GM12874 (cell line): ENCODE measurements at regions not wholly inside any gene's neighbourhood (a gene's known extent, or its start where the extent isn't known, plus 50 kb on each side); places are given as distances from the start of the nearest gene placed in this dataset.

Experiments
- CTCF ChIP-seq: IDR thresholded peaks from 2 replicates; pipeline ENCODE4 v1.5.1; 2011; ENCODE audit warnings: low read depth, mild to moderate bottlenecking, control low read depth, low read length, moderate library complexity; ENCODE audit not compliant: insufficient read depth

GRCh38 chr15:91711384-91712033, 142.0 kb upstream of the SLCO3A1 start:
- TF ChIP-seq CTCF = no peak

- no peak for TF ChIP-seq CTCF
Observed at GRCh38 chr15:91712286-91712685, 141.2 kb upstream of the SLCO3A1 start.

- no peak for TF ChIP-seq CTCF
Observed at GRCh38 chr15:91716536-91716935, 137.0 kb upstream of the SLCO3A1 start.

- TF ChIP-seq CTCF = no peak
Observed at GRCh38 chr15:91717811-91718210, 135.7 kb upstream of the SLCO3A1 start.

- TF ChIP-seq CTCF = no peak
Observed at GRCh38 chr15:91723959-91724358, 129.5 kb upstream of the SLCO3A1 start.

- no peak for TF ChIP-seq CTCF
Observed at GRCh38 chr15:91733661-91734060, 119.8 kb upstream of the SLCO3A1 start.

- TF ChIP-seq CTCF = no peak
Observed at GRCh38 chr15:91737151-91737818, 116.2 kb upstream of the SLCO3A1 start.
